NCI-H2227 treated with DMSO at 0.1 percent for 48 hours (cell line): ENCODE measurements at regions not wholly inside any gene's neighbourhood (a gene's known extent, or its start where the extent isn't known, plus 50 kb on each side); places are given as distances from the start of the nearest gene placed in this dataset.

Experiments used
- DNase-seq: peaks from one replicate; lab custom pipeline; 2025; lab: John Stamatoyannopoulos, UW

- DNase-seq: no peak
Observed at GRCh38 chr21:27695246-27695645, 728.4 kb upstream of the ADAMTS5 start.

- no peak for DNase-seq
Observed at GRCh38 chr21:27694667-27695066, 727.8 kb upstream of the ADAMTS5 start.

- no peak for DNase-seq
Observed at GRCh38 chr21:27693376-27693775, 726.5 kb upstream of the ADAMTS5 start.

- DNase-seq: no peak
Observed at GRCh38 chr21:27691516-27691915, 724.6 kb upstream of the ADAMTS5 start.

- no peak for DNase-seq
Observed at GRCh38 chr21:27691006-27691405, 724.1 kb upstream of the ADAMTS5 start.

GRCh38 chr21:27690426-27690825 lies 723.5 kb upstream of the ADAMTS5 start:
- no peak for DNase-seq

- DNase-seq: no peak
Observed at GRCh38 chr21:27688773-27689172, 721.9 kb upstream of the ADAMTS5 start.

GRCh38 chr21:27683292-27683691 lies 716.4 kb upstream of the ADAMTS5 start:
- DNase-seq: no peak

GRCh38 chr21:27681841-27682240 lies 715.0 kb upstream of the ADAMTS5 start:
- no peak for DNase-seq

GRCh38 chr21:27681038-27681437 lies 714.1 kb upstream of the ADAMTS5 start:
- DNase-seq: no peak

GRCh38 chr21:27680181-27680580 lies 713.3 kb upstream of the ADAMTS5 start:
- DNase-seq: no peak

- no peak for DNase-seq
Observed at GRCh38 chr21:27678511-27678910, 711.6 kb upstream of the ADAMTS5 start.

- no peak for DNase-seq
Observed at GRCh38 chr21:27677546-27677945, 710.7 kb upstream of the ADAMTS5 start.

GRCh38 chr21:27675306-27675705 lies 708.4 kb upstream of the ADAMTS5 start:
- DNase-seq: no peak

- DNase-seq: no peak
Observed at GRCh38 chr21:27674041-27674615, 707.2 kb upstream of the ADAMTS5 start.

- DNase-seq: no peak
Observed at GRCh38 chr21:27673581-27673980, 706.7 kb upstream of the ADAMTS5 start.

GRCh38 chr21:27671207-27671606 lies 704.3 kb upstream of the ADAMTS5 start:
- no peak for DNase-seq

- no peak for DNase-seq
Observed at GRCh38 chr21:27653481-27653880, 686.6 kb upstream of the ADAMTS5 start.

- DNase-seq: no peak
Observed at GRCh38 chr21:27649762-27650161, 682.9 kb upstream of the ADAMTS5 start.

GRCh38 chr21:27649323-27649722 lies 682.4 kb upstream of the ADAMTS5 start:
- no peak for DNase-seq

- no peak for DNase-seq
Observed at GRCh38 chr21:27648560-27648959, 681.7 kb upstream of the ADAMTS5 start.

GRCh38 chr21:27647921-27648320 lies 681.0 kb upstream of the ADAMTS5 start:
- no peak for DNase-seq

GRCh38 chr21:27647401-27647800 lies 680.5 kb upstream of the ADAMTS5 start:
- DNase-seq: no peak

GRCh38 chr21:27646691-27647090 lies 679.8 kb upstream of the ADAMTS5 start:
- no peak for DNase-seq

GRCh38 chr21:27646056-27646455 lies 679.2 kb upstream of the ADAMTS5 start:
- no peak for DNase-seq
